AG20443 (cell line): ENCODE measurements at regions not wholly inside any gene's neighbourhood (a gene's known extent, or its start where the extent isn't known, plus 50 kb on each side); places are given as distances from the start of the nearest gene placed in this dataset.
"Not testable (repeated sequence)": the region's sequence is repeated elsewhere in the genome, so short reads cannot be mapped to it uniquely, and the experiment has no call there.

Source experiments
- DNase-seq: peaks from one replicate; pipeline ENCODE4 v3.0.0; 2012; ENCODE audit warnings: low spot score, mixed read lengths

DNA sequence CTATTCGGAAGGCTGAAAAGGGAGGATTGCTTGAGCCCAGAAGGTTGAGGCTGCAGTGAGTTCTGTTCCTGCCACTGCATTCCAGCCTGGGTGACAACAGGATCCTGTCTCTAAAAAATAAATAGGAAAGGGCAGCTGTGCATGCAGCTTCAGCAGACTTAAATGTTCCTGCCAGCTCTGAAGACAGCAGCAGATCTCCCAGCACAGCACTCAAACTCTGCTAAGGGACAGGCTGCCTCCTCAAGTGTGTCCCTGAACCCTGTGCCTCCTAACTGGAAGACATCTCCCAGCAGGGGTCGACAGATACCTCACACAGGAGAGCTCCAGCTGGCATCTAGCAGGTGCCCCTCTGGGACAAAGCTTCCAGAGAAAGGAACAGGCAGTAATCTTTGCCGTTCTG, 117.9 kb downstream of the CXCL12 start:
- DNase-seq, result no peak

DNA sequence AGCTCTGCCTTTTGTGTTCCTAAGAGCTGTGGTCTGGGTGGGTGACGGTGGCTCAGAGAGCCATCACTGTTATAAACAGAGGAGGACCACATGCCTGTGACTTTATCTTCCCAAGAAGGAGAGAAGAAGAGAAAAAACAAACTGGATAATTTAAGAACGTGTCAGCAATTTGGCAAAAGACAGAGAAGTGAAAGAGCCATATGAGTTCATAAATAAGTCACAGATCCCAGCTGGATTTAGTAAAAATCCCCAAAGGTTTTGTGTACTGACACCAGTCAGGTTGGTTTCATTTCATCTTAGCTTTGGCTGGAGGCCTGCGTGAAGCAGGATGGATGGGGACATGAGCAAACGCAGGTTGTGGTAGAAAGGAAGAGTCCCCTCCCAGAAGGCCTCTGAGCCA, 120.7 kb downstream of the CXCL12 start:
- DNase-seq, result no peak

DNA sequence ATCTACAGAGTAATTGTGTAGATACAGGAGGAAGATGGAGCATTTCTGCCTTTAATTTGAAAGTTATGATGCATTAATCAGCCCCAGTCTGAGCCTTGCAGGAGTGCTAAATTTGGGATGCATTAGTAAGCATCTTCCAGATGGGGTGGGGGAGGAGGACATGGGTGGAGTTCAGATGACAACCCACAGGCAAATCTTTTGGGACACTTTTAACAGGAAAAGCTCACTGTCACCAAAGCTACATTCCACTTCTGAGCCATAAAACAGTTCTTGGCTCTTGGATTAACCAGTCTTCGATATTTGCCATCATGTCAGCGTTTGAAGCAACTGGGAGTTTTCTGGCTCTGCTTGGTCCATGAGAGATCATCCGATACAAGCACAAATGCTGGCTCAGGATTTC, 121.1 kb downstream of the CXCL12 start:
- peak; percentile 36 for DNase-seq

GRCh38 chr10:44262551-44263251, 122.2 kb downstream of the CXCL12 start:
- DNase-seq, result no peak

DNA sequence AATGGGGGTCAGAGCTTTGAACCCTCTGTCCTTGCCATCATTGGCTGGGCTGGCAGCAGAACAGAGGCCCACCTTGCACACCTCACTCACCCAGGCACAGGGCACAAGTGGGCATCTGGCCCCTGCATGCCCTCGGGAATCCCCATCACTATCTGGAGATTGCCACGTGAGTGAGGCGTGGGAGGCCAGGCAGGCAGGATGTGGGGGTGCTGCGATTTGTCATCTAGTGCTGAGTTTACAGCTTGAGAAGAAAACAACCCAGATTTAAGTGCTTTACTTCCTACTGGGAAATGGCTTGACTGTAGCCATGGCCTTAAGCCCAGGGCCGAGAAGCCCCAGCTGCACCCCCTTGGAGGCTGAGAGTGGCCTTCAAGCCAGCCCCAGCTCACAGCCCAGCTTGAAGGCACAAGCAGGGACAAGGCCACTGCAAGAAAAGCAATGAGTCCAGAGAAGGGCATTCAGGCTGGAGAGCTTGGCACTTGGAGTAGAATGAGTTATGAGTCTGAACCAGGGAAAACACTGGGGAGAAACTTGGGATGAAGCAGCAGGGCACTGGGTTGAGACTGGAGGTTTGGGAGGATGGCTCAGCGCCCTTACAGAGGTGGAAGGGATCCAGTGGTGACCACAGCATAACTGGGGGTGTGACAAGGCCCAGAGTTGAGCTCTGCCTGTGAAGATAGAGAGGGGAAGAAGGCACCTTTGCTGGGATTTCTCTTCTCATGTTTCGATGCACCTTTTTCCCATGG, 123.0 kb downstream of the CXCL12 start:
- DNase-seq, result peak; percentile 53

DNA sequence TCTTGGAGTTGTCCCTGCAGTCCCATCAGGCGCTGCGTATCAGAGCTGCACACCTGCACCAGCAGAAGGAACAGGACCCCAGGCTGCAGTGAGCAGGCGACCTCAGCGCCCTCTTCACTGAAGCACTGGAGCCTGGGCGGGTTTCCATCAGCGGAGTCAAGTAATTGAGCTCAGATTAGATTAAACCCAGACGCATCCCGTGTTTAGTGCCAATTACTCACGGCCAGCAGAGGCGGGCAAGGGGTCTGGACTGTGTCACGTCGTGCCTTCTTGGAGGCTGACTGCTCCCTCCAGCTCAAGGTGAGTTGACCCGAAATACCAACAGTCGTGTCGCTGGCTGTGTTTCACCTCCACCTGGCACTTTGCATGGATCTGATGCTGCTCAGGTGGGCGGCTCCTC, 123.6 kb downstream of the CXCL12 start:
- DNase-seq, result peak; percentile 29

DNA sequence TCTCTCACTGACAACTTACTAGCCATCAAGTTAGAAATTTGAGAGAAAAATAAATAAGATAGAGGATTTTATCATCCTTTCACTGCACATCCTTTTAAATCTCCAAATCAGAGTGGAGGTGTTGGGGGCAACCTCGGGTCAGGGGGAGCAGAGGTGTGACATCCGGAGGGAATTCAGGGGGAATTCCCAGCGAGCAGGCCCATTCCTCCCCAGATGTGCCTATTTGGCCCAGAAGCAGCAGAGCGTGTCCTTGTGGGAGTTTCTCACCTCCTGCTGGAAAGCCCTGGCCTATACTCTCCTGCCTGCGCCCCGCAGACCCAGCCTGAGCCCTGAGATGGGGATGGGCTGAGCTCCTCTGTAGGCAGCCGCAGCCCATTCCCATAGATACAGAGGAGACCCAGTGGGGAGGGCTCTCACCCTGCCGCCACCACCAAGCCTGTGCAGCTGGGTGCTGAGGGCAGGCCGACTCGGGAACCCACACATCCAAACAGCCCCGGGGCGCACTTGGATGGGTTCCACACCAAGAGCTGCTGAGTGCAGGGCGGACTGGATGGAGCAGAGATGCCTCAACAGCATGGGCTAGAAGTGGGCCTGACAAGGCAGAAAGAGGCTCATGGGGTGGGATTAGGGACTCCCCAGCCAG, 124.5 kb downstream of the CXCL12 start:
- DNase-seq, result no peak

DNA sequence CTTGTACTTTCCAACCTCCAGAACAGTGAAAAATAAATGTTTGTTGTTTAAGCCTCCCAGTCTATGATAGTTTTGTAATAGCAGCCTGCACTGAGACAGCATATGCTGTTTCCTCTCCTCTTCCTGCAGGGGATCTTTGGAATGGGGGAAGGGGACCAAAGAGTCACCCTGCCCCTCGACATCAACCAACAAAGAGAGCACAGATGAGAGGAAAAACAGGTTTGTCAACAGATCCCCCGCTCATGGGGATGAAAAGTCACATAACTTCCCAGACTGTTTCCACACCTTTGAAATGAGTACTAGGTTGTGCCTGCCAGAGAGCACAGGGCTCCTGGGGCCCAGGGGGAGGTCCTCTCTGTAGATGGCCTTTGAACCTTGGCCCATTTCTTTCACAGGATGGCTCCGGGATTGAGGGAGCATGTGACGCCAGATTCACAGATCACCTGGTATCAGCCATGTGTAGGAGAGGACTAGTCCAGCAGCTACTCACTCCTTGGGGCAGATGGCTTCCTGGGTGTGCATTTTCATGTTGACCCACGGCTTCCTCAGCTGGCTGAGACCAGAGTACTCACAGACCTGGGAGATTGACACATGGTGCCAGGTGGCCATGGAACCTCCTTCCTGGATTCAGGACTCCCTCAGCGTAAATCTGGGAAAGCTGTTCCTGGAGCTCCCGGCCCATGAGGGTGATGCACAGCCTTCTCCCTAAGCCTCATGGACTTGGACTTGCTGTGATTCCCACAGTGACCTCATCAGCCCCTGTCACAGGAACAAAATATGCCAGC, 125.6 kb downstream of the CXCL12 start:
- DNase-seq, result no peak

DNA sequence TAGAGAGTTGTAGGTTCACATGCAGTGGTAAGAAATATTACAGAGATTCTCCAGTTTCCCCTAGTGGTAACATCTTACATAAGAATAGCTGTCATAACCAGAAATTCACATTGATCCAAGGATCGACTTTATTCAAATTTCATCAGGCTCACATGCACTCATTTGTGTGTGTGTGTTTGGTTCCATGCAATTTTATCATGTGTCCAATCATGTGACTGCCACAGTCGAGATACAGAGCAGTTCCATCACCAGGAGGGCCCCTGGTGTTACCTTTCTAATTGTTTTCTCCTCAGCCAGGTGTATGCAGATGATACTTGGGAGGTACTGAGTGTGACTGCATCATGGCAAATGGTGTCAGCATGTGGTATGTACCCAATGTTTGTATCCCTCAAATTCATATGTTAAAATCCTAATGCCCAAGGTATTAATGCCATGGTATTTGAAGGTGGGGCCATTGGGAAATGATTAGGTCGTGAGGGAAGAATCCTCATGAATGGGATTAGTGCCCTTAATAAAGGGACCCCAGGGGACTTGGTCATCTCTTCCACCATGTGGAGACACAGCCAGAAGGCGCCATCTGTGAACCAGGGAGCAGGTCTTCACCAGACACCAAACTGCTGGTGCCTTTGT, 126.3 kb downstream of the CXCL12 start:
- no peak for DNase-seq

DNA sequence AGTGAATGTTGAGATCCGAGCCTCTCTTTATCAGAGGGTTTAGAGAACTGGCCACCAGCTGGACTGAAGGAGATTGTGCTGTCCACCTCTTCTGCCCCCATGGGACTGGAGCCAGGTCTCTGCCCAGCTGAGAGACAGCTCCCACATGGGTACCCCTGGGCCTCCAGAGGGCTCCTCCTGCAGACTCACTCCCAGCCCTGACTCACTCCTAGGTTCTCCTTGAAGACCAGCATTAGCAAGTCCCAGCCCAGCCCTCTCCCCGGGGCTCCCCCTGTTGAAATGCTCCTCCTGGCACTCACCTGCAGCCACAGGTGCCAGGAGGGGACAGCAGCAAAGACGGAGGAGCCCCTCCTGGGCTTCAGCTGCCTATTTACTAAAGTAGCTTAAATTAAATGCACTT, 126.9 kb downstream of the CXCL12 start:
- DNase-seq, result no peak

- peak; percentile 67 for DNase-seq
Observed at GRCh38 chr10:44253769-44254462, 131.0 kb downstream of the CXCL12 start.

GRCh38 chr10:44252631-44253030, 132.3 kb downstream of the CXCL12 start:
- not testable (repeated sequence) for DNase-seq

GRCh38 chr10:44249933-44250332, 135.0 kb downstream of the CXCL12 start:
- not testable (repeated sequence) for DNase-seq

DNA sequence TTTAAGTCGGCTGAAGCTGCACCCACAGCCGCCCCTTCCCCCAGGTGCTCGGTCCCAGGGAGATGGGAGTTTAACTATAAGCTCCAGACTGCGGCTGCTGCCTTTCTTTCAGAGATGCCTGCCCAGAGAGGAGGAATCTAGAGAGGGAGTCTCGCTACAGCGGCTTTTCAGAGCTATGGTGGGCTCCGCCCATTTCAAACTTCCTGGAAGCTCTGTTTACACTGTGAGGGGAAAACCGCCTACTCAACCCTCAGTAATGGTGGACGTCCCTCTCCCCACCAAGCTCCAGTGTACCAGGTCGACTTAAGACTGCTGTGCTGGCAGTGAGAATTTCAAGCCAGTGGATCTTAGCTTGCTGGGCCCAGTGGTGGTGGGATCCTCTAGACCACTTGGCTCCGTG, 135.4 kb downstream of the CXCL12 start:
- no peak for DNase-seq

DNA sequence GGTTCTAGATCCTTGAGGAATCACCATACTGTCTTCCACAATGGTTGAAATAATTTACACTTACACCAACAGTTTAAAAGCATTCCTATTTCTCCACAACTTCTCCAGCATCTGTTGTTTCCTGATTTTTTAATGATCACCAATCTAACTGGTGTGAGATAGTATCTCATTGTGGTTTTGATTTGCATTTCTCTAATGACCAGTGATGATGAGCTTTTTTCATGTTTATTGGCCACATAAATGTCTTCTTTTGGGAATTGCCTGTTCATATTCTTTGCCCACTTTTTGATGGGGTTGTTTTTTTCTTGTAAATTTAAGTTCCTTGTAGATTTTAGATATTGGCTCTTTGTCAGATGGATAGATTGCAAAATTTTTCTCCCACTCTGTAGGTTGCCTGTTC, 138.2 kb downstream of the CXCL12 start:
- not testable (repeated sequence) for DNase-seq

DNA sequence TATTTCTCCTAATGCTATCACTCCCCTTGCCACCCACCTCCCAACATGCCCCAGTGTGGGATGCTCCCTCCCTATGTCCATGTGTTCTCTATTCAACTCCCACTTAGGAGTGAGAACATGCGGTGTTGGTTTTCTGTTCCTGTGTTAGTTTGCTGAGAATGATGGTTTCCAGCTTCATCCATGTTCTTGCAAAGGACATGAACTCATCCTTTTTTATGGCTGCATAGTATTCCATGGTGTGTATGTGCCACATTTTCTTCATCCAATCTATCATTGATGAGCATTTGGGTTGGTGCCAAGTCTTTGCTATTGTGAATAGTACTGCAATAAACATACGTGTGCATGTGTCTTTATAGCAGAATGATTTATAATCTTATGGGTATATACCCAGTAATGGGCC, 138.6 kb downstream of the CXCL12 start:
- DNase-seq, result not testable (repeated sequence)

- no peak for DNase-seq
Observed at GRCh38 chr10:44245601-44245938, 139.3 kb downstream of the CXCL12 start.

- DNase-seq, result no peak
Observed at GRCh38 chr10:44244745-44245600, 139.9 kb downstream of the CXCL12 start.

DNA sequence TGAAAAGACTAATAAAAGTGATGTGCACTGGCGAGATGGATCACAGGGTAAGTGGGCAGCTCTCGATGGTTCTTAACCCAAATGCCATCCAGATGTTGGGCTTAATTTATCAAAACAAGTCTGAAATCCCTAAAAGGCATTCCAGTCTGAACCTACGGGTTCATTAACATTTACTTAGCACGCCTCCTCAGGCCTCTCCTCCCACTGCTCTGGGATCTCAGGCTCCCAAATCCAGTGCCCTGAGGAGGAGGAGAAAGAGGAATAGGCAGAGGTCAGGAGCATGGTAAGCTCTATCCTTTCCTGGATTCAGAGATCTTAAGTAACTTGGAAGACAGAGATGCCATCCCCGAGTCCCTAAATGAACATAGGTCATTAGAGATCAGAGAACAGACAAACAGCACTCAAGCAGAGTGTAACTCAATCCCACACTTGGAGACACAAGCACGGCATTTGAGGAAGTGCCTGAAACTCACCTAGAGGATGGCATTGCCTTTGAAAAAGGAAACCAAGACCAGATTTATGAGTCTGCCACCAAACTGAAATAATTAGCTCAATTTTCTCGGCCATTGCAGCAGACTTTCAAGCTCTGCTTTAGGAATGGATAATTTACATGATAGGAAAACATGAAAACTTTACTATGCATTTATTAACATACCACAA, 140.9 kb downstream of the CXCL12 start:
- DNase-seq, result no peak

DNA sequence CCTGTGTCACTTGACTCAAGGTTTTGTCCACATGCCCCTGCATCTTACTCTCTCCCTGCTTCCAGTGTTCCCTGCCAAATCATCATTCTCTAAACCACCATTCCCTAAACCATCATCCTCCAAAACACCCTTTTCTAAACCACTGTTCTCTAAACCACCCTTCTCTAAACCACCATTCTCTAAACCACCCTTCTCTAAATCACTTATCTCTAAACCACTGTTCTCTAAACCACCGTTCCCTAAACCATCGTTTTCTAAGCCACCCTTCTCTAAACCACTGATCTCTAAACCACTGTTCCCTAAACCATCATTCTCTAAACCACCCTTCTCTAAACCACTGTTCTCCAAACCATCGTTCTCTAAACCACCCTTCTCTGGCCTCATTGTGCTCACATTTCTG, 142.1 kb downstream of the CXCL12 start:
- DNase-seq, result no peak
